ENCODE measurements at regions not wholly inside any gene's neighbourhood (a gene's known extent, or its start where the extent isn't known, plus 50 kb on each side); places are given as distances from the start of the nearest gene placed in this dataset.

DNA sequence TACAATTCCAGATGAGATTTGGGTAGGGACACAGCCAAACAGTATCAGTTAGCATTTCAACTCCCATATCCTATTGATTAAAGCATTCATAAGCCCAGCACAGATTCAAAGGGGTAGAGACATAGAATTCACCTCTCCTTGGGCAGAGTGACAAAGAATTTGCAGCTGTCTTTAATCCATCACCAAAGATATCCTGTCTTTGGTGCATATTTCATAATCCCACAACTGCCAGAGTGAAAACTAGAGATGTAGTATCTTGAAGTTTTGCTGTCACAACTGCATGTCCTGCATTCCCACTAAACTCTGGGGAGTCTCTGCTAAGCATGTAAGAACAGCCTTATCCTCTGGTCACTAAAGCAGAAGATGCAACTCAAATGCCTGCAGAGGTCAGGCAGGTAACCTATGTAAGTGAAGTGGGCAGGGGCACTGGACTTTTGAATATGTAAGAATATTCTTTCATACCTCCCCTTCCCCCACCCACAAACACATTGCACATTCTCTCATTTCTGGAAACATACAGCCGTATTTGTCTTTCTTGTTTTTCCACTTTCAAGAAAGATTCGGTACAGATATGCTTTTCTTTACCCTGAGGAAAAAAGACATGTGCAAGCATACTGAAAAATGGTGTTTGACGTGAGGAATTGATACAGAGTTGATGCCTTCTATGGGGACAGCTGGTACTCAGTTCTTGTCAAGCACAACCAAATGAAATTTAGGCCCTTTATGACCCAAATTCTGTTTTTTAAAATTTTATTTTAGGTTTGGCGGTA, 283.1 kb downstream of the SP3 start:
- TF ChIP-seq, protein P1, sequence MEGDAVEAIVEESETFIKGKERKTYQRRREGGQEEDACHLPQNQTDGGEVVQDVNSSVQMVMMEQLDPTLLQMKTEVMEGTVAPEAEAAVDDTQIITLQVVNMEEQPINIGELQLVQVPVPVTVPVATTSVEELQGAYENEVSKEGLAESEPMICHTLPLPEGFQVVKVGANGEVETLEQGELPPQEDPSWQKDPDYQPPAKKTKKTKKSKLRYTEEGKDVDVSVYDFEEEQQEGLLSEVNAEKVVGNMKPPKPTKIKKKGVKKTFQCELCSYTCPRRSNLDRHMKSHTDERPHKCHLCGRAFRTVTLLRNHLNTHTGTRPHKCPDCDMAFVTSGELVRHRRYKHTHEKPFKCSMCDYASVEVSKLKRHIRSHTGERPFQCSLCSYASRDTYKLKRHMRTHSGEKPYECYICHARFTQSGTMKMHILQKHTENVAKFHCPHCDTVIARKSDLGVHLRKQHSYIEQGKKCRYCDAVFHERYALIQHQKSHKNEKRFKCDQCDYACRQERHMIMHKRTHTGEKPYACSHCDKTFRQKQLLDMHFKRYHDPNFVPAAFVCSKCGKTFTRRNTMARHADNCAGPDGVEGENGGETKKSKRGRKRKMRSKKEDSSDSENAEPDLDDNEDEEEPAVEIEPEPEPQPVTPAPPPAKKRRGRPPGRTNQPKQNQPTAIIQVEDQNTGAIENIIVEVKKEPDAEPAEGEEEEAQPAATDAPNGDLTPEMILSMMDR (conservative IDR thresholded peaks at IDR 0.05; ENCODE audit: low read depth, low read length) = no peak
- no peak for TF ChIP-seq EZH2 (IDR thresholded peaks at IDR 0.05; ENCODE audit: borderline replicate concordance, low read depth, low read length, poor library complexity, severe bottlenecking)

Measured in A673 (cell line).